Nephron (organoid): ENCODE measurements at regions not wholly inside any gene's neighbourhood (a gene's known extent, or its start where the extent isn't known, plus 50 kb on each side); places are given as distances from the start of the nearest gene placed in this dataset.
"Not testable (repeated sequence)": the region's sequence is repeated elsewhere in the genome, so short reads cannot be mapped to it uniquely, and the experiment has no call there.

ENCODE experiments used
- H3K27ac Mint-ChIP-seq, 3 experiments: 2 replicates each; pipeline ENCODE4 v1.8.0; 2020; ENCODE audit warnings: mixed read lengths in 3 of 3, mild to moderate bottlenecking in 2 of 3, moderate library complexity in 1 of 3
- H3K27me3 Mint-ChIP-seq: 2 replicates; pipeline ENCODE4 v1.8.0; 2021; ENCODE audit warnings: low read depth, mild to moderate bottlenecking, moderate library complexity, mixed read lengths
- H3K36me3 Mint-ChIP-seq: 2 replicates; pipeline ENCODE4 v1.8.0; 2020; ENCODE audit warnings: low read depth, mixed read lengths
- H3K4me1 Mint-ChIP-seq: 2 replicates; pipeline ENCODE4 v1.8.0; 2020; ENCODE audit warnings: mixed read lengths
- H3K4me3 Mint-ChIP-seq, 3 experiments: 2 replicates each; pipeline ENCODE4 v1.8.0; 2020; ENCODE audit warnings: mild to moderate bottlenecking in 3 of 3, mixed read lengths in 3 of 3, moderate library complexity in 2 of 3
- H3K9me3 Mint-ChIP-seq: 2 replicates; pipeline ENCODE4 v1.8.0; 2020; ENCODE audit warnings: mixed read lengths

- H3K27me3 Mint-ChIP-seq, H3K27ac Mint-ChIP-seq, H3K9me3 Mint-ChIP-seq, H3K4me3 Mint-ChIP-seq, H3K36me3 Mint-ChIP-seq, H3K4me1 Mint-ChIP-seq: not testable (repeated sequence)
Measured at GRCh38 chr6:26827965-26828364, 168.4 kb upstream of the ZNF322 start.

- not testable (repeated sequence) for H3K27ac Mint-ChIP-seq, H3K4me1 Mint-ChIP-seq, H3K27me3 Mint-ChIP-seq, H3K4me3 Mint-ChIP-seq, H3K36me3 Mint-ChIP-seq, H3K9me3 Mint-ChIP-seq
Measured at GRCh38 chr6:26829480-26829879, 169.9 kb upstream of the ZNF322 start.

GRCh38 chr6:26830992-26831391 lies 171.4 kb upstream of the ZNF322 start:
- H3K27me3 Mint-ChIP-seq, H3K9me3 Mint-ChIP-seq, H3K4me3 Mint-ChIP-seq, H3K36me3 Mint-ChIP-seq, H3K4me1 Mint-ChIP-seq, H3K27ac Mint-ChIP-seq: not testable (repeated sequence)

- not testable (repeated sequence) for H3K36me3 Mint-ChIP-seq, H3K4me3 Mint-ChIP-seq, H3K27me3 Mint-ChIP-seq, H3K4me1 Mint-ChIP-seq, H3K9me3 Mint-ChIP-seq, H3K27ac Mint-ChIP-seq
Measured at GRCh38 chr6:26835707-26836106, 176.2 kb upstream of the ZNF322 start.

GRCh38 chr6:26836657-26837056 lies 177.1 kb upstream of the ZNF322 start:
- H3K27me3 Mint-ChIP-seq, H3K27ac Mint-ChIP-seq, H3K36me3 Mint-ChIP-seq, H3K4me1 Mint-ChIP-seq, H3K4me3 Mint-ChIP-seq, H3K9me3 Mint-ChIP-seq: not testable (repeated sequence)

GRCh38 chr6:26844823-26845222 lies 185.3 kb upstream of the ZNF322 start:
- H3K27me3 Mint-ChIP-seq = not testable (repeated sequence)

DNA sequence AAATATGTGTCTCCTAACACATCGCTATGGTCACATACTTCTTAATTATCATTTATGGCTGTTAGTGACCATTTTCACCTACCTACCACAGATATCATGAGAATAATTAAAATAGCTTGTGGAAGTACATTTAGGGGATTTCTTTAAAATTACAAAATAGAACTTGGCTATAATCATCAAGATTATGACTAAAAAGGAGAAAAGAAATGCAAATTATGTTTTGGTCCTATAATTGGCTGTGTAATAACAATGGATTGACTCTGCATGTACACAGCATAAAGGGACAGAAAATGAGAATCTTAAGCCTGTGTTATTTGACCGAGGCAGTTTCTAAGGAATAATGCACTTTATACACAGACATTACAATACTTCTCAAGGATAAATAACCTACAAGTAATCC lies 197.7 kb upstream of the ZNF322 start:
- not testable (repeated sequence) for H3K36me3 Mint-ChIP-seq, H3K4me1 Mint-ChIP-seq, H3K9me3 Mint-ChIP-seq, H3K27ac Mint-ChIP-seq, H3K4me3 Mint-ChIP-seq, H3K27me3 Mint-ChIP-seq

More at GRCh38 chr6:26844823-26845222, 185.3 kb upstream of the ZNF322 start:
- not testable (repeated sequence) for H3K9me3 Mint-ChIP-seq, H3K4me3 Mint-ChIP-seq, H3K27ac Mint-ChIP-seq, H3K36me3 Mint-ChIP-seq, H3K4me1 Mint-ChIP-seq

GRCh38 chr6:26859067-26859770 lies 199.7 kb upstream of the ZNF322 start:
- not testable (repeated sequence) for H3K4me1 Mint-ChIP-seq, H3K27me3 Mint-ChIP-seq, H3K36me3 Mint-ChIP-seq, H3K4me3 Mint-ChIP-seq, H3K9me3 Mint-ChIP-seq, H3K27ac Mint-ChIP-seq

GRCh38 chr6:26859771-26860163 lies 200.2 kb upstream of the ZNF322 start:
- not testable (repeated sequence) for H3K4me1 Mint-ChIP-seq, H3K27me3 Mint-ChIP-seq, H3K36me3 Mint-ChIP-seq, H3K9me3 Mint-ChIP-seq, H3K27ac Mint-ChIP-seq, H3K4me3 Mint-ChIP-seq

- H3K4me1 Mint-ChIP-seq, H3K27me3 Mint-ChIP-seq, H3K27ac Mint-ChIP-seq, H3K9me3 Mint-ChIP-seq, H3K36me3 Mint-ChIP-seq, H3K4me3 Mint-ChIP-seq: not testable (repeated sequence)
Measured at GRCh38 chr6:26861913-26862312, 202.4 kb upstream of the ZNF322 start.

DNA sequence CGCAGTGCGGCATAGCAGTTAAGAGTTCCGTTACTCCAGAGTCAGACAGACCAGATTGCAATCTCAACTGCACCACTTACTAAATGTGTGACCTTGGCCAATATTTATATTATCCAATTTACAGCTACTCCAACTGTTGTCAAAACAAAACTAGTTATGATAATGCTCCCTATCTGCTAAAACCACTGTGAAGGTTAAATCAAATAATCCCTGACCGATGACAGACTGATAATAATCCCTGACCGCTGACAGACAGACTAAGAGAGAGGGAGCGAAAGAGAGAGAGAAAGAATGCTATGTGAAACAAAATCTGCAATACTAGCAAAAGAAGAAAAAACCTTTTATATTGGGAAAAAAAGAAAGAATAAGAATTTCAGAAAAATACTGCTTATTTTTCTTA lies 204.1 kb upstream of the ZNF322 start:
- not testable (repeated sequence) for H3K4me1 Mint-ChIP-seq, H3K27ac Mint-ChIP-seq, H3K4me3 Mint-ChIP-seq, H3K27me3 Mint-ChIP-seq, H3K36me3 Mint-ChIP-seq, H3K9me3 Mint-ChIP-seq

DNA sequence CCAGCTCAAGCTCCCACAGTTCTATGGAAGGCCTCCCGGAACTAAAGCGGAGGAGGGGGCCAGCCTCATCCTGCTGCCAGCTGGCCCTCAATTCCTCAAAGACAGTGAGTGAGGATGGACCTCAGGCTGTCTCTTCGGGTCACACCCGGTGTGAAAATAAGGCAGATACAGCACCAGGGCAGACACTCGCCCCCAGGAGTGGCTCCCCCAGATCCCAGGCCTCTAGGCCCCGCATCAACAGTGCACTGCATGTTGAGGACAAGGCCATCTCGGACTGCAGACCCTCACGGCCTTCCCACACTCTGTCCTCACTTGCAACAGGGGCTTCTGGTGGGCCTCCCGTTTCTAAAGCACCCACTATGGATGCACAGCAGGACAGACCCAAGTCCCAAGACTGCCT lies 239.2 kb upstream of the ZNF322 start:
- not testable (repeated sequence) for H3K9me3 Mint-ChIP-seq, H3K36me3 Mint-ChIP-seq, H3K4me3 Mint-ChIP-seq, H3K4me1 Mint-ChIP-seq, H3K27me3 Mint-ChIP-seq, H3K27ac Mint-ChIP-seq

- not testable (repeated sequence) for H3K27me3 Mint-ChIP-seq, H3K4me1 Mint-ChIP-seq, H3K9me3 Mint-ChIP-seq, H3K27ac Mint-ChIP-seq, H3K4me3 Mint-ChIP-seq, H3K36me3 Mint-ChIP-seq
Measured at GRCh38 chr6:26924206-26924605, 264.7 kb upstream of the ZNF322 start.

- not testable (repeated sequence) for H3K27ac Mint-ChIP-seq, H3K36me3 Mint-ChIP-seq, H3K9me3 Mint-ChIP-seq, H3K4me1 Mint-ChIP-seq, H3K27me3 Mint-ChIP-seq, H3K4me3 Mint-ChIP-seq
Measured at GRCh38 chr6:26928190-26928589, 268.6 kb upstream of the ZNF322 start.

- not testable (repeated sequence) for H3K36me3 Mint-ChIP-seq, H3K27me3 Mint-ChIP-seq, H3K9me3 Mint-ChIP-seq
Measured at GRCh38 chr6:26937258-26937657, 277.7 kb upstream of the ZNF322 start.

DNA sequence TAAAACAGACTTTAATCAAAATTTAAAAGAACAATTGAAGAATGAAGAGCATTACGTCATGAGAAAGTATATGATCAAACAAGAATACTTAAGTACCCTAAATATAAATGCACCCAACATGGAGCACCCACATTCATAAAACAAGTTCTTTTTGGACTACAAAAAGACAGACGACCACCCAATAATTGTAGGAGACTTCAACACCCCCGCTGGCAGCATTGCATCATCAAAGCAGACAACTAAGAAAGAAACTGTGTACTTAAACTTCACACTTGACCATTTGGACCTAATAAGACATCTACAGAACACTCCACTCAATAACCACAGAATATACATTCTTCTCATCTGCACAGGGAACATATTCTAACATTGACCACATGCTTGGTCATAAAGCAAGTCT lies 291.7 kb upstream of the ZNF322 start:
- not testable (repeated sequence) for H3K27ac Mint-ChIP-seq

More at GRCh38 chr6:26937258-26937657, 277.7 kb upstream of the ZNF322 start:
- not testable (repeated sequence) for H3K4me1 Mint-ChIP-seq, H3K4me3 Mint-ChIP-seq, H3K27ac Mint-ChIP-seq

More for the DNA sequence above, 291.7 kb upstream of the ZNF322 start:
- not testable (repeated sequence) for H3K4me3 Mint-ChIP-seq, H3K4me1 Mint-ChIP-seq, H3K27me3 Mint-ChIP-seq, H3K36me3 Mint-ChIP-seq
- peaks cover 14% of the 10 kb centered on the region for H3K9me3 Mint-ChIP-seq
